Panc1 (cell line): ENCODE measurements at regions not wholly inside any gene's neighbourhood (a gene's known extent, or its start where the extent isn't known, plus 50 kb on each side); places are given as distances from the start of the nearest gene placed in this dataset.

Source experiments
- ATAC-seq: fragments of 200-7000 bp; cut with Tn5 transposase; 2 replicates; pipeline ENCODE4 v1.9.1; 2020; ENCODE audit warnings: mild to moderate bottlenecking, moderate library complexity
- BruUV-seq: library from RNA; stranded (reverse); fragments of 400-500 nt; replicated peaks from 2 replicates; lab custom pipeline; 2021; lab: Mats Ljungman, UMichigan
- CTCF ChIA-PET: fragments of 300-600 bp; sonication (Branson Sonifier 250); formaldehyde crosslinking; loops from one replicate; lab custom pipeline; 2022; ENCODE audit warnings: antibody characterized with exemption; lab: Charles Lee
- POLR2A ChIA-PET: fragments of 300-600 bp; sonication (Branson Sonifier 250); formaldehyde crosslinking; loops from one replicate; lab custom pipeline; 2022; ENCODE audit warnings: antibody characterized with exemption; lab: Charles Lee
- DNase-seq: peaks from one replicate; pipeline ENCODE4 v3.0.0-alpha.2; 2010; ENCODE audit warnings: low read depth, low spot score
- H3K27ac ChIP-seq: 2 replicates; pipeline ENCODE4 v1.5.1; 2011; ENCODE audit warnings: mild to moderate bottlenecking, low read length, inconsistent platforms
- H3K27me3 ChIP-seq: fragments of 200-500 bp; sonication (Bioruptor generic); 2 replicates; pipeline ENCODE4 v1.6.0; 2014; ENCODE audit warnings: low read length, inconsistent platforms; ENCODE audit not compliant: control insufficient read depth, insufficient read depth
- H3K36me3 ChIP-seq: fragments of 200-500 bp; sonication (Bioruptor generic); 2 replicates; pipeline ENCODE4 v1.5.1; 2014; ENCODE audit warnings: inconsistent platforms, mild to moderate bottlenecking, low read length, moderate library complexity; ENCODE audit not compliant: control insufficient read depth, insufficient read depth
- H3K4me1 ChIP-seq: 2 replicates; pipeline ENCODE4 v1.5.1; 2011; ENCODE audit warnings: inconsistent platforms, mild to moderate bottlenecking, low read length, moderate library complexity; ENCODE audit not compliant: control insufficient read depth, insufficient read depth
- H3K4me3 ChIP-seq, 2 experiments: 2 replicates each; pipeline ENCODE4 v1.5.1; 2011 to 2012; ENCODE audit warnings: low read depth in 2 of 2, low read length in 2 of 2, mild to moderate bottlenecking in 2 of 2, inconsistent platforms in 1 of 2, moderate library complexity in 1 of 2
- H3K9me3 ChIP-seq: fragments of 200-500 bp; sonication (Bioruptor generic); 2 replicates; pipeline ENCODE4 v1.5.1; 2014; ENCODE audit warnings: low read depth, mild to moderate bottlenecking, inconsistent platforms, low read length, moderate library complexity; ENCODE audit not compliant: control insufficient read depth, insufficient read depth
- CTCF ChIP-seq: fragments of 450-650 bp; IDR thresholded peaks from 2 replicates; pipeline ENCODE4 v1.5.1; 2017; ENCODE audit warnings: mild to moderate bottlenecking
- POLR2AphosphoS5 ChIP-seq: IDR thresholded peaks from 2 replicates; pipeline ENCODE4 v1.6.1; 2012; ENCODE audit warnings: mild to moderate bottlenecking, low read depth, low read length, moderate library complexity
- REST ChIP-seq, 2 experiments: IDR thresholded peaks; 2 replicates each; pipeline ENCODE4 v1.6.1; 2011 to 2012; ENCODE audit warnings: low read depth in 2 of 2, control low read depth in 1 of 2, low read length in 1 of 2, mild to moderate bottlenecking in 1 of 2, moderate library complexity in 1 of 2; ENCODE audit not compliant: insufficient read depth in 1 of 2
- SIN3A ChIP-seq: IDR thresholded peaks from 2 replicates; pipeline ENCODE4 v1.6.1; 2012; ENCODE audit warnings: low read depth, mild to moderate bottlenecking, low read length, moderate library complexity, borderline replicate concordance; ENCODE audit not compliant: insufficient read depth
- TCF7L2 ChIP-seq: IDR thresholded peaks from 2 replicates; pipeline ENCODE4 v1.6.1; 2011; ENCODE audit warnings: mild to moderate bottlenecking, low read depth, low read length, inconsistent platforms
- in situ Hi-C: cut with HindIII; loops from 2 replicates; pipeline ENCODE4 v1.10.0; 2016; ENCODE audit warnings: low sequenced_read_pairs, low pct_unique_long_range_greater_than_20kb
- intact Hi-C: fragments of 100-400 bp; cut with micrococcal nuclease; formaldehyde crosslinking; loops from one replicate; pipeline ENCODE4 v1.10.0; 2022; ENCODE audit not compliant: unreplicated experiment

GRCh38 chr6:106866875-106867658, 107.5 kb downstream of the CD24 start:
- ATAC-seq (no peak), DNase-seq (no peak)
- Histone ChIP-seq H3K27me3 (no peaks in the 10 kb centered on the region), H3K4me1 (0 out of 2 replicates have a peak, but pooled peaks cover 4% of the 10 kb centered on the region), H3K27ac (no peak overlapping the region), H3K9me3 (no peaks in the 10 kb centered on the region; the same call in 1 of the 2 replicates), H3K4me3 (no peak overlapping the region), H3K36me3 (no peaks in the 10 kb centered on the region)
- CTCF ChIA-PET, result no interaction called here
- in situ Hi-C loops, result no loop called here
- POLR2A ChIA-PET, result no interaction called here
- no TSS peak for BruUV-seq
- intact Hi-C loops, result no loop called here
- TF ChIP-seq REST (IDR thresholded peaks at IDR 0.05; ENCODE audit: insufficient read depth in 1 of 2, low read depth in 2 of 2, low read length in 1 of 2) (no peak), POLR2AphosphoS5 (no peak), SIN3A (no peak), TCF7L2 (no peak), CTCF (no peak)

- Histone ChIP-seq H3K36me3 (no peaks in the 10 kb centered on the region), H3K4me3 (no peak overlapping the region), H3K27me3 (no peaks in the 10 kb centered on the region), H3K4me1 (no peaks in the 10 kb centered on the region), H3K9me3 (no peaks in the 10 kb centered on the region), H3K27ac (no peak overlapping the region)
- TF ChIP-seq CTCF, result no peak
- TF ChIP-seq TCF7L2, result no peak
- TF ChIP-seq REST (IDR thresholded peaks at IDR 0.05; ENCODE audit: insufficient read depth in 1 of 2, low read depth in 2 of 2, low read length in 1 of 2), result no peak
- no peak for TF ChIP-seq POLR2AphosphoS5
- TF ChIP-seq SIN3A, result no peak
- BruUV-seq, result no TSS peak
- in situ Hi-C loops (no loop called here), intact Hi-C loops (no loop called here)
- ChIA-PET POLR2A (no interaction called here), CTCF (no interaction called here)
- DNase-seq, result no peak
- ATAC-seq, result no peak
Measured at GRCh38 chr6:106862858-106863257, 111.7 kb downstream of the CD24 start.
